ENCODE measurements at regions not wholly inside any gene's neighbourhood (a gene's known extent, or its start where the extent isn't known, plus 50 kb on each side); places are given as distances from the start of the nearest gene placed in this dataset.

- TF ChIP-seq CTCF (IDR thresholded peaks at IDR 0.05) (no peak), POLR2A (IDR thresholded peaks at IDR 0.05) (no peak)
These were observed 147.7 kb upstream of the GLI2 start for GRCh38 chr2:120587997-120588336.

Measured in heart left ventricle (tissue), 13 donors.